ENCODE measurements at regions not wholly inside any gene's neighbourhood (a gene's known extent, or its start where the extent isn't known, plus 50 kb on each side); places are given as distances from the start of the nearest gene placed in this dataset.

- DNase-seq = no peak
Measured at GRCh38 chr13:105087945-105088344, 1447.5 kb downstream of the EFNB2 start.

DNA sequence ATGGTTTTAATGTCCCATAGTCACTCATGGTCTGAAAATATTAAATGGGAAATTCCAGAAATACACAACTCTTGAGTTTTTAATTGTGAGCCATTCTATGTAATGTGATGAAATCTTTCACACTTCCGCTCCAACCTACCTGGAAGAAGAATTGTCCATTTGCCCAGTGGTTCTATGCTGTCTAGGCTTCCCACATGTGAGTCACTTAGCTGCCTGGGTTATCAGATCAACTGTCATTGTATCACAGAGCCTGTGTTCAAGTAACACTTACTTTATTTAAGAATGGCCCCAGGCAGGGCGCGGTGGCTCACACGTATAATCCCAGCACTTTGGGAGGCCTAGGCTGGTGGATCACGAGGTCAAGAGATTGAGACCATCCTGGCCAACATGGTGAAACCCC is 1450.5 kb downstream of the EFNB2 start:
- no peak for DNase-seq

- peak; percentile 16 for DNase-seq
Measured at GRCh38 chr13:105083992-105084391, 1451.5 kb downstream of the EFNB2 start.

GRCh38 chr13:105074755-105075154 is 1460.7 kb downstream of the EFNB2 start:
- no peak for DNase-seq

GRCh38 chr13:105073041-105073440 is 1462.4 kb downstream of the EFNB2 start:
- DNase-seq = no peak

- DNase-seq = no peak
Measured at GRCh38 chr13:105070452-105070851, 1465.0 kb downstream of the EFNB2 start.

DNA sequence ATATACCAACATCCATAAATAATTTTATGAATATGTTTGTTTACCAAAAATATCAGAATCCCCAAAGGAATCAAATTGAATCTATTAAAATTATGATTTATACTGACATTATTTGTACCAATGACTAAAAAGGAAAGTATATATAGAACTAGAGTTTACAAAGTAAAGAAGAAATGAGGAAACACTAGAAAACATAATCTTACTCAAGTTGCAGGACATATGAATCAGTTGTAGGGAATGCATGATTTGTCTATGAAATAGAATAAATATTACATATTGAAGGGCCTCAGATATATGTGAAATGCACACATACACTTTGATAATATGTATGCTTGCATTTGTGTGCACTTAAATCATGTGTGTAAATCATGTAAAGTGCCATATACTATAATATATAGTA is 1466.4 kb downstream of the EFNB2 start:
- no peak for DNase-seq

DNA sequence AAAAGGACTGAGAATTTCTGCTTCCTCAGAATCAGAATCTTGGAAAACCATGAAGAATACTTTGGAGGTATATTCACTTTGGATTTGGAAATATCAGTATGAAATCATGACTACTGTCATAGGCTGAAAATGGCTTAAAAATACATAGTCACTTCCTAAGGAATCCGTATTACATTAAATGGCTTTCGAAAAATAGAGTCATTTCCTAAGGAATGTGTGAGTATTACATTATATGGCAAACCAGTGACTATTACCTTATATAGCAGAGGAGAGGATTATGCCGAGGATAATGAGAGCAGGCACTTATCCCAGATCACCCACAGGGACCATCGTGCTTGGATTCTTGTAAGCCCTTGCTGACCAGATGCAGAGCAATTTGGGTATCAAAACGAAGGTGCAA is 1471.8 kb downstream of the EFNB2 start:
- no peak for DNase-seq

GRCh38 chr13:105059786-105060185 is 1475.7 kb downstream of the EFNB2 start:
- DNase-seq = no peak

DNA sequence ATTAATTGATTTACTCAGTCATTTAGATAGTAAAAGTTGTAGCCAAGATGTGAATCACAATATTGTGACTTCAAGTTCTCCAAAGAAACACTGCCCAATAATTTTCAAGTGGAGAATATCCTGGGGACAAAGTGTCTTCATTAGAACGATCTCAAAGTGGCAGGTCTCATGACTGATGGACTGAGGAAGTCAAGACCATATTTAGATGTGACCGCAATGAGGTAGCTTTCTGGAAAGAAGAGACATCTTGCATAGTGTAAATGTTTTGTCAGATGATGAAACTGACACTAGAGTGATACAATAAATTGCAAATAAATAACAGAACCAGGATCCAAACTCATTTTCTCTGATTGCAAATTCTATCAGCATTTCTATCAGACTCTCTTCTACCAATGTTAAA is 1476.9 kb downstream of the EFNB2 start:
- DNase-seq = no peak

GRCh38 chr13:105052711-105053110 is 1482.8 kb downstream of the EFNB2 start:
- no peak for DNase-seq

DNA sequence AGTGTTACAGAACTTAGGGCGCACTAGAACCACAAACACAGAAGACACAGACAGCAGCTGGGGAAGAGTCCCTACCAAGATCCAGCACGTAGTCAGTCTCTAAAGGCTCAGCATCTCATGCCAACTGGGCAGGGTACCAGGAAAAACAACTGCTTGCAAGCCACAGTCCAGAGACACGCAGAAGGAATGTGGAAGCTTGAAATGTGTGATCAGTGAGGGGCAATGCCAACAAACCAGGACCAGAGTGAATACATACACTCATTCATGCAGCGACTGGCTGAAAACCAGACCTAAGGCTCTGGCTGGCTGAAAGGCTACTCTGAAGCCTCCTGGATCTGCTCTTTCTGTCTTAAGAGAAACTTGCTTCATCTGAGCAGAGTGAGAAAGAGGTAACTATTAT is 1484.8 kb downstream of the EFNB2 start:
- DNase-seq = peak; percentile 30

DNA sequence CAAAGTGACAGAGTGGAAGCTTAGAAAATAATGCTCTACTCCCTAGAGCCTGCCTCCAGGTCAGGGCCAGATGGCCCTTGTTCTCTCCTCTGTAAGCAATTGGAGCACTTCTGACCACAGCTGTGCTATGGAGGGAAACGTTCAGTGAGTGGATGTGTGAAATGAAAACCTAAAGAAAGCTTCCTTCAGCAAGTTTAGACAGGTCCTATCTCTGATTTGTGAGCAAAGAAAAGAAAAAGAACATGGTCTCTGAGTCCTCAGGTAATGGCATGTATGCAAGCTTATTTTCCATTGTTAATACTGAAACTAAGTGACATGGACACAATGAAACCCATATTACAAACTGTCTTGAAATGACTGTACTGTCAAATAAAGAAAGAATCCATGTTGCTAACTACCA is 1486.8 kb downstream of the EFNB2 start:
- DNase-seq = no peak

- DNase-seq = no peak
Measured at GRCh38 chr13:105047676-105048295, 1487.7 kb downstream of the EFNB2 start.

- DNase-seq = no peak
Measured at GRCh38 chr13:105037110-105037509, 1498.4 kb downstream of the EFNB2 start.

GRCh38 chr13:105035092-105035491 is 1500.4 kb downstream of the EFNB2 start:
- no peak for DNase-seq

GRCh38 chr13:105033999-105034398 is 1501.5 kb downstream of the EFNB2 start:
- DNase-seq = no peak

- DNase-seq = no peak
Measured at GRCh38 chr13:105031306-105031705, 1504.2 kb downstream of the EFNB2 start.

DNA sequence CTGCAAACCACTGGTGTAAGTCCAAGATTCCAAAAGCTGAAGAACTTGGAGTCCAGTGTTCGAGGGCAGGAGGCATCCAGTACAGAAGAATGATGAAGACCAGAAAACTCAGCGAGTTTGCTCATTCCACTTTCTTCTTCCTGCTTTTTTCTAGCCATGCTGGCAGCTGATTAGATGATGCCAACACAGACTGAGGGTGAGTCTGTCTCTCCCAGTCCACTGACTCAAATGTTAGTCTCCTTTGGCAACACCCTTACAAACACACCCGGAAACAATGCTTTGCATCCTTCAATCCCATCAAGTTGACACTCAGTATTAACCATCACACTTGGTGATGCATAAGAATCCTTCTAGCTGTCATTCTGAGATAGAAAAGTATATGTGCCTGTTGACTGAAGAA is 1504.6 kb downstream of the EFNB2 start:
- DNase-seq = no peak

DNA sequence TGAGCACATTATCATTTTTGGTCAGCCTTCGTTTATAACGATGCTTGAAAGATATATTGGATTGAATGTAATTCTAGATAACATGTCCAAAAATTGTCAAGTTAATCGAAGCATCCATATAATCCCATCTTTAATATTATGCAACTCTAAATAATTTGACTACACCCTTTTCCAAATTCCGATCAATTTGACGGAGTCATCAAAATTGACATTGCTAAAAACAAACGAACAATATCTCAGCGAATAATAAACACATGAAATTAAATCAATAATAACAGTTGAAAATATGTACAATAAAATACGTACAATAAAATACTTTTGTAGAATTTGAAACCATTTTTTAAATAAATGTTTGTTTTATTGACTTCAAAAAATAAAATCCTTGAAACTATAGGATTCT is 1516.4 kb downstream of the EFNB2 start:
- DNase-seq = no peak

GRCh38 chr13:105016266-105016665 is 1519.2 kb downstream of the EFNB2 start:
- DNase-seq = no peak

GRCh38 chr13:105008604-105009003 is 1526.9 kb downstream of the EFNB2 start:
- DNase-seq = no peak

- no peak for DNase-seq
Measured at GRCh38 chr13:105007166-105007808, 1528.2 kb downstream of the EFNB2 start.

GRCh38 chr13:104996022-104996421 is 1539.4 kb downstream of the EFNB2 start:
- DNase-seq = peak; percentile 59

- no peak for DNase-seq
Measured at GRCh38 chr13:104993708-104994107, 1541.8 kb downstream of the EFNB2 start.

Data from femur (tissue), 1 donor.